ENCODE measurements at regions not wholly inside any gene's neighbourhood (a gene's known extent, or its start where the extent isn't known, plus 50 kb on each side); places are given as distances from the start of the nearest gene placed in this dataset.

DNA sequence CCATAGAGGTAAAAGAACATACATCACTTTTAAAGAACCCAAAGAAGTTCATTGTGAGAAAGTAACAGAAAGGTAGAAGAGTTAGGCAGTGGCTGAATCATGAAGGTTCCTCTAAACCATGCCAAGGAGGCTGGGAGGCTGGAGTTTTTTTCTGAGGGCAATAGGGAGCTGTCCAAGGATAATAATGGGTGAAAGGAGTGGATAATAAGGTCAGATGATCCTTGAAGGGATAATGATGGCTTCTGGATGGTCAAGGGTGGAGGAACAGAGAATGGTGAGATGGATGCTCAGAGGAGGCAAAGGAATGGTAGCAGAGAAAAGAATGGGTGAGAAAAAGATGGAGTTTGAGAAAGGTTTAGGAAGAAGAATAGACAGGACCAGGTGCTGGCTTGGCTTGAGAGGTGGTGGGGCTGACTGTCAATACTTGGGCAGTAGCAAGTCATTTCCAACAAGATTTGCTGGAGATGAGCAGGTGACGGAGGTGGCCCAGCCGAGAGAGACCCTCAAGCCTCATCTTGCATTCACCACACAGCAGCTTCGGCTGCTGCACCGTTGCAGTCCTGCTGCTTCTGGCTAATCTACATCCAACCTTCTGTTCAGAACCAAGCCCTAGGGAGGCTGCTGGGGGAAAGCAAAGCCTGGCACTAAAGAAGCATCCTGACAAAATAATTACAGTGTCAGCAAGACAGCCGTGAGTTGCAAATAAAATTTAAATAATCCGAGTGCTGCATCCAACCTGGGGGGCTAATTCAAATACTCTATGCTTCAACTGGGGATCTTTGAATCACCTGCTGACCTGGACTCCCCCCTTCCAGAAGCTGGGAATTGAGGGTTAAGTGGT lies 131.2 kb upstream of the KCNG1 start:
- H2AFZ ChIP-seq (ENCODE audit: low read length): no peak overlapping the region
- H3K4me1 ChIP-seq (ENCODE audit: low read length): no peaks in the 10 kb centered on the region
- H3K9me2 ChIP-seq (replicated peaks; ENCODE audit: insufficient read depth, low read length): no peaks in the 10 kb centered on the region
- no peak overlapping the region for H3K9ac ChIP-seq (ENCODE audit: low read length)
- no peak overlapping the region for H3K4me3 ChIP-seq (ENCODE audit: low read length)
- H3K36me3 ChIP-seq (ENCODE audit: insufficient read depth, low read length): no peaks in the 10 kb centered on the region
- H3K4me2 ChIP-seq (ENCODE audit: low read depth, low read length, poor library complexity, severe bottlenecking): no peak overlapping the region
- no peaks in the 10 kb centered on the region for H4K20me1 ChIP-seq (ENCODE audit: insufficient read depth, low read depth, low read length)
- DNase-seq: no peak
- H3K79me2 ChIP-seq (ENCODE audit: low read length): no peaks in the 10 kb centered on the region
- H3K27me3 ChIP-seq (ENCODE audit: low read length): no peaks in the 10 kb centered on the region
- H3K9me3 ChIP-seq (ENCODE audit: low read length): no peaks in the 10 kb centered on the region
- H3K27ac ChIP-seq (ENCODE audit: low read length): no peak overlapping the region

GRCh38 chr20:51148941-51149340 lies 126.0 kb upstream of the KCNG1 start:
- no peaks in the 10 kb centered on the region for H3K36me3 ChIP-seq (ENCODE audit: insufficient read depth, low read length)
- no peak overlapping the region for H3K27ac ChIP-seq (ENCODE audit: low read length)
- no peaks in the 10 kb centered on the region for H3K27me3 ChIP-seq (ENCODE audit: low read length)
- H3K9me3 ChIP-seq (ENCODE audit: low read length): peaks cover 5% of the 10 kb centered on the region; the same call in 1 of the 2 replicates
- no peaks in the 10 kb centered on the region for H4K20me1 ChIP-seq (ENCODE audit: insufficient read depth, low read depth, low read length)
- H3K4me2 ChIP-seq (ENCODE audit: low read depth, low read length, poor library complexity, severe bottlenecking): no peak overlapping the region
- no peaks in the 10 kb centered on the region for H3K4me1 ChIP-seq (ENCODE audit: low read length)
- no peak overlapping the region for H3K9ac ChIP-seq (ENCODE audit: low read length)
- no peak overlapping the region for H2AFZ ChIP-seq (ENCODE audit: low read length)
- H3K79me2 ChIP-seq (ENCODE audit: low read length): no peaks in the 10 kb centered on the region
- H3K9me2 ChIP-seq (replicated peaks; ENCODE audit: insufficient read depth, low read length): no peaks in the 10 kb centered on the region
- no peak overlapping the region for H3K4me3 ChIP-seq (ENCODE audit: low read length)
- DNase-seq: no peak

- Histone ChIP-seq H3K36me3 (ENCODE audit: insufficient read depth, low read length) (no peaks in the 10 kb centered on the region), H3K27me3 (ENCODE audit: low read length) (no peaks in the 10 kb centered on the region), H3K27ac (ENCODE audit: low read length) (no peak overlapping the region), H3K9me2 (replicated peaks; ENCODE audit: insufficient read depth, low read length) (no peaks in the 10 kb centered on the region), H3K4me3 (ENCODE audit: low read length) (no peak overlapping the region), H3K9me3 (ENCODE audit: low read length) (peaks cover 5% of the 10 kb centered on the region; the same call in 1 of the 2 replicates), H3K4me2 (ENCODE audit: low read depth, low read length, poor library complexity, severe bottlenecking) (no peak overlapping the region), H2AFZ (ENCODE audit: low read length) (no peak overlapping the region), H3K79me2 (ENCODE audit: low read length) (no peaks in the 10 kb centered on the region), H3K9ac (ENCODE audit: low read length) (no peak overlapping the region), H4K20me1 (ENCODE audit: insufficient read depth, low read depth, low read length) (no peaks in the 10 kb centered on the region), H3K4me1 (ENCODE audit: low read length) (no peaks in the 10 kb centered on the region)
- DNase-seq: no peak
These were observed 121.6 kb upstream of the KCNG1 start for GRCh38 chr20:51144476-51144875.

- DNase-seq: no peak
- no peaks in the 10 kb centered on the region for H3K9me2 ChIP-seq (replicated peaks; ENCODE audit: insufficient read depth, low read length)
- no peak overlapping the region for H3K4me3 ChIP-seq (ENCODE audit: low read length)
- H3K4me2 ChIP-seq (ENCODE audit: low read depth, low read length, poor library complexity, severe bottlenecking): no peak overlapping the region
- peaks cover 5% of the 10 kb centered on the region; the same call in 1 of the 2 replicates for H3K9me3 ChIP-seq (ENCODE audit: low read length)
- H3K9ac ChIP-seq (ENCODE audit: low read length): no peak overlapping the region
- no peak overlapping the region; the same call in 1 of the 2 replicates for H2AFZ ChIP-seq (ENCODE audit: low read length)
- no peaks in the 10 kb centered on the region for H4K20me1 ChIP-seq (ENCODE audit: insufficient read depth, low read depth, low read length)
- H3K27ac ChIP-seq (ENCODE audit: low read length): no peak overlapping the region
- no peaks in the 10 kb centered on the region for H3K4me1 ChIP-seq (ENCODE audit: low read length)
- no peaks in the 10 kb centered on the region for H3K36me3 ChIP-seq (ENCODE audit: insufficient read depth, low read length)
- no peaks in the 10 kb centered on the region for H3K79me2 ChIP-seq (ENCODE audit: low read length)
- H3K27me3 ChIP-seq (ENCODE audit: low read length): no peaks in the 10 kb centered on the region
These were observed 120.7 kb upstream of the KCNG1 start for GRCh38 chr20:51143652-51144051.

DNA sequence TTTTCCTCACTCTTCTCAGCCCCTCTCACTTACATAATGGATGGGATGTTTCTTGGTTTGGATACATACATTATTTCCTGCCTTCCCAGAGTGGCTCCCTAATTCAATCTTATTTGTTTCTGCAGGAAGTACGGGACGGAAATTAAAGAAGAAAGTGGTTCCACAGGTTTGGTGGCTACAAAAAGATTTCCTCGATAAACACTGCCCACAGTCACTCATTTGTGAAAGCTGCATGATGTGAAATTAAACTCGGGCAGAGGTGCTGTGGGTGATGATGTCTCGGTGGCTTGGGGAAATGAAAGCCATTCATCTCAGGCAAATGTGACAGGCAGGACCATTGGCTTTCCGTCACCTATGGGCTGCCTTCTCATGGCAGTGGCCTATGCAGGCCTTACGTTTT lies 119.5 kb upstream of the KCNG1 start:
- no peaks in the 10 kb centered on the region for H3K79me2 ChIP-seq (ENCODE audit: low read length)
- no peak for DNase-seq
- H4K20me1 ChIP-seq (ENCODE audit: insufficient read depth, low read depth, low read length): no peaks in the 10 kb centered on the region
- peaks cover 5% of the 10 kb centered on the region; the same call in 1 of the 2 replicates for H3K9me3 ChIP-seq (ENCODE audit: low read length)
- no peaks in the 10 kb centered on the region for H3K36me3 ChIP-seq (ENCODE audit: insufficient read depth, low read length)
- no peak overlapping the region for H3K9ac ChIP-seq (ENCODE audit: low read length)
- no peak overlapping the region for H3K4me2 ChIP-seq (ENCODE audit: low read depth, low read length, poor library complexity, severe bottlenecking)
- no peaks in the 10 kb centered on the region for H3K27me3 ChIP-seq (ENCODE audit: low read length)
- H3K9me2 ChIP-seq (replicated peaks; ENCODE audit: insufficient read depth, low read length): no peaks in the 10 kb centered on the region
- no peak overlapping the region for H2AFZ ChIP-seq (ENCODE audit: low read length)
- no peaks in the 10 kb centered on the region for H3K4me1 ChIP-seq (ENCODE audit: low read length)
- no peak overlapping the region for H3K27ac ChIP-seq (ENCODE audit: low read length)
- no peak overlapping the region for H3K4me3 ChIP-seq (ENCODE audit: low read length)

GRCh38 chr20:51140671-51141070 lies 117.8 kb upstream of the KCNG1 start:
- no peaks in the 10 kb centered on the region for H3K9me2 ChIP-seq (replicated peaks; ENCODE audit: insufficient read depth, low read length)

DNA sequence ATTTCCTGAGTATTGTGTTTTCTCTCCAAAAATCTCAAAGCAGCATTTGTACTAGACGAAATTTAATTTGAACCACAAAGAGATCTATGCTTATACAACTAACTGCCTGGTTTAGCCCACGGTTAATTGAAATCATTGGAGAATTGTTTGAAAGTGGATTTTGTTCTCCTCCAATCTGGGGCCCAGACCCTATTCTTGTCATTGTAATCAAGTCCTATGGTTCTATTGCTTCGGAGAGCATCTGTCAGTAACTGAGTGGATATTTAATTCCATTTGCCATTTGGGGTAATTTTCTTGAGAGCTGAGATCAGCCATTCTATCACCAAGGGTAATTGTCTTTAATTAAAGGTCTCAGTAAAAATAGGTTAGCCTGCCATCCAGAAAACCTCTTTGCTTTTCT lies 117.0 kb upstream of the KCNG1 start:
- DNase-seq: no peak

More at GRCh38 chr20:51140671-51141070, 117.8 kb upstream of the KCNG1 start:
- H3K4me1 ChIP-seq (ENCODE audit: low read length): peaks cover 2% of the 10 kb centered on the region; the same call in 1 of the 2 replicates
- H3K9ac ChIP-seq (ENCODE audit: low read length): no peak overlapping the region
- H4K20me1 ChIP-seq (ENCODE audit: insufficient read depth, low read depth, low read length): no peaks in the 10 kb centered on the region
- no peaks in the 10 kb centered on the region for H3K27me3 ChIP-seq (ENCODE audit: low read length)
- no peaks in the 10 kb centered on the region for H3K9me3 ChIP-seq (ENCODE audit: low read length)
- no peak for DNase-seq
- no peaks in the 10 kb centered on the region for H3K36me3 ChIP-seq (ENCODE audit: insufficient read depth, low read length)
- H3K4me3 ChIP-seq (ENCODE audit: low read length): no peak overlapping the region
- no peak overlapping the region for H3K4me2 ChIP-seq (ENCODE audit: low read depth, low read length, poor library complexity, severe bottlenecking)
- H3K27ac ChIP-seq (ENCODE audit: low read length): no peak overlapping the region
- no peak overlapping the region for H2AFZ ChIP-seq (ENCODE audit: low read length)
- H3K79me2 ChIP-seq (ENCODE audit: low read length): no peaks in the 10 kb centered on the region

GRCh38 chr20:51138576-51138975 lies 115.7 kb upstream of the KCNG1 start:
- Histone ChIP-seq H3K27me3 (ENCODE audit: low read length) (no peaks in the 10 kb centered on the region), H3K9ac (ENCODE audit: low read length) (no peak overlapping the region), H2AFZ (ENCODE audit: low read length) (no peak overlapping the region), H3K36me3 (ENCODE audit: insufficient read depth, low read length) (no peaks in the 10 kb centered on the region), H3K4me2 (ENCODE audit: low read depth, low read length, poor library complexity, severe bottlenecking) (no peak overlapping the region), H3K4me3 (ENCODE audit: low read length) (no peak overlapping the region), H4K20me1 (ENCODE audit: insufficient read depth, low read depth, low read length) (no peaks in the 10 kb centered on the region), H3K27ac (ENCODE audit: low read length) (no peak overlapping the region), H3K79me2 (ENCODE audit: low read length) (no peaks in the 10 kb centered on the region), H3K9me3 (ENCODE audit: low read length) (no peaks in the 10 kb centered on the region), H3K4me1 (ENCODE audit: low read length) (peaks cover 4% of the 10 kb centered on the region; the same call in 1 of the 2 replicates), H3K9me2 (replicated peaks; ENCODE audit: insufficient read depth, low read length) (no peaks in the 10 kb centered on the region)
- DNase-seq: no peak

More for the DNA sequence above, 117.0 kb upstream of the KCNG1 start:
- Histone ChIP-seq H3K4me2 (ENCODE audit: low read depth, low read length, poor library complexity, severe bottlenecking) (no peak overlapping the region), H3K4me1 (ENCODE audit: low read length) (peaks cover 4% of the 10 kb centered on the region; the same call in 1 of the 2 replicates), H3K27me3 (ENCODE audit: low read length) (no peaks in the 10 kb centered on the region), H3K79me2 (ENCODE audit: low read length) (no peaks in the 10 kb centered on the region), H3K9ac (ENCODE audit: low read length) (no peak overlapping the region), H4K20me1 (ENCODE audit: insufficient read depth, low read depth, low read length) (no peaks in the 10 kb centered on the region), H3K9me2 (replicated peaks; ENCODE audit: insufficient read depth, low read length) (no peaks in the 10 kb centered on the region), H2AFZ (ENCODE audit: low read length) (no peak overlapping the region), H3K9me3 (ENCODE audit: low read length) (no peaks in the 10 kb centered on the region), H3K36me3 (ENCODE audit: insufficient read depth, low read length) (no peaks in the 10 kb centered on the region), H3K4me3 (ENCODE audit: low read length) (no peak overlapping the region), H3K27ac (ENCODE audit: low read length) (no peak overlapping the region)

Data from Karpas-422 (cell line).